Tibial nerve (tissue), 4 donors: ENCODE measurements at regions not wholly inside any gene's neighbourhood (a gene's known extent, or its start where the extent isn't known, plus 50 kb on each side); places are given as distances from the start of the nearest gene placed in this dataset.

Source experiments
- DNase-seq, 2 donors: peaks; one replicate each; pipeline ENCODE4 v3.0.0-alpha.2; 2019; ENCODE audit warnings: low spot score in 2 of 2
- H3K27ac ChIP-seq, 4 donors: fragments of 200-600 bp; sonication (generic) in 3 of 4; one replicate each; pipeline ENCODE4 v1.5.1; 2017 to 2019; ENCODE audit warnings: mild to moderate bottlenecking in 1 of 4
- H3K27me3 ChIP-seq, 2 donors: fragments of 200-600 bp; sonication (generic) in 1 of 2; one replicate each; pipeline versions ENCODE4 v1.5.1 to v1.6.0; 2017 to 2019
- H3K36me3 ChIP-seq, 3 donors: fragments of 200-600 bp; sonication (generic); one replicate each; pipeline ENCODE4 v1.5.1; 2018 to 2019
- H3K4me1 ChIP-seq, 4 donors: fragments of 200-600 bp; sonication (generic) in 3 of 4; one replicate each; pipeline ENCODE4 v1.5.1; 2017 to 2019
- H3K4me3 ChIP-seq, 4 donors: fragments of 200-600 bp; sonication (generic) in 3 of 4; one replicate each; pipeline ENCODE4 v1.5.1; 2017 to 2019; ENCODE audit warnings: mild to moderate bottlenecking in 1 of 4, moderate library complexity in 1 of 4
- H3K9me3 ChIP-seq, 4 donors: fragments of 200-600 bp; sonication (generic) in 3 of 4; one replicate each; pipeline ENCODE4 v1.5.1; 2017 to 2019
- EP300 ChIP-seq, 2 donors: sonication (generic); formaldehyde crosslinking; IDR thresholded peaks; one replicate each; pipeline ENCODE4 v1.6.1; 2017; ENCODE audit warnings: antibody characterized with exemption in 2 of 2, mild to moderate bottlenecking in 1 of 2
- POLR2A ChIP-seq, 2 donors: fragments of 450-650 bp; IDR thresholded peaks; one replicate each; pipeline ENCODE4 v1.6.1; 2017; ENCODE audit warnings: antibody characterized with exemption in 2 of 2, mild to moderate bottlenecking in 2 of 2, moderate library complexity in 2 of 2
- WGBS, 2 donors: methylation state at CpG; one replicate each; pipeline ENCODE4 v1.1.5; 2018; 5-methylcytosine and 5-hydroxymethylcytosine counted together
- TF ChIP-seq, protein P1 (sequence below), 5 experiments: fragments of 200-600 bp in 3 of 5; fragments of 450-650 bp in 2 of 5; sonication (generic) in 3 of 5; IDR thresholded peaks; one replicate each; pipeline ENCODE4 v1.5.1; 2016 to 2019; ENCODE audit warnings: antibody characterized with exemption in 5 of 5, mild to moderate bottlenecking in 3 of 5, moderate library complexity in 2 of 5

DNA sequence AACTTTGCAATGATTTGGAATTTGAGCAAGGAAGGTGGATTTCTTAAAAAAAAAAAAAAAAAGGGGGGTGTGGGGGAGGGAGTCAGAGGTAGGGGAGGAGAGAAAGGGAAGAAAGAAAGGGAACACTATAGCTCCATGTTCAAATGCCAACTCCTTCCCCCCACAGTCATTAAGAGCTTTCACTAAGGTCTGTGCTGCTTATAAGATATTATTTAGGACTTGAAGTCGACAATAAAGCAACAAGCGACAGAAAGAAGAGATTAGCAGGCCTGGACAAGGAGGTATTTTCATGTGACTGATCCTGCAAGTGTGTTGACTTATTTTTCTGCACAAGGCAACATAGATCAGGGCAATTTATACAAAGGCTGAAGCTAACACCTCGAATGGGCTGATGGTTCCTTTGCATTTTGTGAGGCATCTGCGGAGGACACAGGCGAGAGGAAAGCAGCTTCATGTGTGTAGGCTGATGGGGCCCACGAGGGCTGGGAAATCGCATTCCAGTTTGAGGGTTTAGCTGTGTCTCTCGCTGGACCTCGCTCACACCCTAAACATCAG lies 382.0 kb downstream of the SOX11 start:
- TF ChIP-seq, protein P1, sequence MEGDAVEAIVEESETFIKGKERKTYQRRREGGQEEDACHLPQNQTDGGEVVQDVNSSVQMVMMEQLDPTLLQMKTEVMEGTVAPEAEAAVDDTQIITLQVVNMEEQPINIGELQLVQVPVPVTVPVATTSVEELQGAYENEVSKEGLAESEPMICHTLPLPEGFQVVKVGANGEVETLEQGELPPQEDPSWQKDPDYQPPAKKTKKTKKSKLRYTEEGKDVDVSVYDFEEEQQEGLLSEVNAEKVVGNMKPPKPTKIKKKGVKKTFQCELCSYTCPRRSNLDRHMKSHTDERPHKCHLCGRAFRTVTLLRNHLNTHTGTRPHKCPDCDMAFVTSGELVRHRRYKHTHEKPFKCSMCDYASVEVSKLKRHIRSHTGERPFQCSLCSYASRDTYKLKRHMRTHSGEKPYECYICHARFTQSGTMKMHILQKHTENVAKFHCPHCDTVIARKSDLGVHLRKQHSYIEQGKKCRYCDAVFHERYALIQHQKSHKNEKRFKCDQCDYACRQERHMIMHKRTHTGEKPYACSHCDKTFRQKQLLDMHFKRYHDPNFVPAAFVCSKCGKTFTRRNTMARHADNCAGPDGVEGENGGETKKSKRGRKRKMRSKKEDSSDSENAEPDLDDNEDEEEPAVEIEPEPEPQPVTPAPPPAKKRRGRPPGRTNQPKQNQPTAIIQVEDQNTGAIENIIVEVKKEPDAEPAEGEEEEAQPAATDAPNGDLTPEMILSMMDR (IDR thresholded peaks at IDR 0.05): no peak
- TF ChIP-seq POLR2A (IDR thresholded peaks at IDR 0.05) (no peak), EP300 (IDR thresholded peaks at IDR 0.05) (no peak)
- no peaks in the 10 kb centered on the region for H3K36me3 ChIP-seq
- no peak for DNase-seq
- H3K4me3 ChIP-seq: no peak overlapping the region
- 65 to 71% methylated on average over 9 of the region's 9 CpGs for WGBS, 2 donors
- peaks cover 0 to 17% (median 0%) of the 10 kb centered on the region in 4 donors for H3K4me1 ChIP-seq
- H3K9me3 ChIP-seq: no peaks in the 10 kb centered on the region
- H3K27ac ChIP-seq: no peak overlapping the region
- no peaks in the 10 kb centered on the region for H3K27me3 ChIP-seq

DNA sequence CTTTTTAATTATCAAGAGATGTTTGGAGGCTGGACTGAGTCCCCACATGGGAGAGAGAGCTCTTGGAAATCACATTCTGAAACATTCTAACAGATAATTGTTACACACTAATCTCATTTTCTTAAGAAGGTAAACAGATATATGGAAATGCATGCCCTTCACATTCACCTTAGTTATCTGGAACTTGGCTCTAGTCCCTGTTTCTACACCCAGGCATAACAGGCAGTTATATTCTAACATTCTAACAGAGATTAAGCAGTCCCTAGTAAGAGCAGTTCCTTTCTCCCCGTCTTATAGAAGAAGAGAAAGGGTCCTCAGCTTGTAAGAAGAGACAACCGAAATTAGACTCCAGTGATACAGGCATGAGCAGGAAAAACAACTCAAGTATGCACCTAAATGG lies 385.4 kb downstream of the SOX11 start:
- DNase-seq: no peak
- Histone ChIP-seq H3K27me3 (no peaks in the 10 kb centered on the region), H3K27ac (no peak overlapping the region), H3K36me3 (no peaks in the 10 kb centered on the region), H3K4me3 (no peak overlapping the region), H3K4me1 (peaks cover 0 to 17% (median 0%) of the 10 kb centered on the region in 4 donors), H3K9me3 (no peaks in the 10 kb centered on the region)
- 71 to 81% methylated on average over 2 of the region's 2 CpGs for WGBS, 2 donors
- TF ChIP-seq, protein P1 (IDR thresholded peaks at IDR 0.05): no peak
- TF ChIP-seq POLR2A (IDR thresholded peaks at IDR 0.05): no peak
- TF ChIP-seq EP300 (IDR thresholded peaks at IDR 0.05): no peak

DNA sequence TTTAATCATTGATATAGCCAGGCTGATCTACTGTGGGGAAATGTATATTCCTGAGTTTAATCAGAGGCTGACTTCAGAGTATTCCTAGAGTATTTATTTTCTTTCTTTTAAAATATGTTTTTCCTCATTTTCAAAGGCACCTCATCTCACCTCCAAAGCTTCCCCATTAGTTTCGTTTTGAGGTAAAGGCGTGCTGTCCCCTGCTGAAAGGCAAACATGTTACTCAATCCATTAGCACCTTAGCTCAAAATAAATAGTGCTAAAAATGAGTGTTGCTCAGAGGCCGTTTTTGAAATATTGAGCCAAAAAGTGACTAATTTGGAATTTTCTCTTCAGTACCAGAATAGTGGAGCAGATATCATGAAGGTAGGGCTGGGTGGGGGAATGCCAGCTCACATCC lies 386.2 kb downstream of the SOX11 start:
- H3K27me3 ChIP-seq: no peaks in the 10 kb centered on the region
- no peaks in the 10 kb centered on the region for H3K9me3 ChIP-seq
- DNase-seq: no peak
- H3K36me3 ChIP-seq: no peaks in the 10 kb centered on the region
- TF ChIP-seq, protein P1 (IDR thresholded peaks at IDR 0.05): no peak
- TF ChIP-seq EP300 (IDR thresholded peaks at IDR 0.05) (no peak), POLR2A (IDR thresholded peaks at IDR 0.05) (no peak)
- no peak overlapping the region for H3K4me3 ChIP-seq
- 79 to 80% methylated on average over 3 of the region's 3 CpGs for WGBS, 2 donors
- no peak overlapping the region for H3K27ac ChIP-seq
- H3K4me1 ChIP-seq: peaks cover 0 to 11% (median 4%) of the 10 kb centered on the region in 4 donors

DNA sequence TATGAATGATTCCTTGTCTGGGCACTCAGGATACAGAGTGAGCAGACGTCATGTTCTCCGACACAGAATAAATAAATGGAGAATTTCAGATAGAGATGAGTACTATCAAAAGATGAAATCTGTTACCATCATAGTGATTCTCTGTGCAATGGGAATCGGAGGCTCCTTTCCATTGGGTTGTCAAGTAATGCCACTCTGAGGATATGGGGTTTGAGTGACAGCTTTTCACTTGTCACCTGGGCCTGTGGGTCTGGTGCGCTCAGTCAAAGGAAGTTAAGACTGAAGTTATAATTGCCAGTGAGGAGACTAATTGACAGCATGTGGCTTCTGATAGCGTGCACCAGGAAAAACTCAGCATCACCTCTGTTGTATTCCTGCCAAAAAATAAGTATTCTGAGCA lies 387.2 kb downstream of the SOX11 start:
- 84 to 86% methylated on average over 5 of the region's 5 CpGs for WGBS, 2 donors
- no peak for DNase-seq
- Histone ChIP-seq H3K4me3 (no peak overlapping the region), H3K4me1 (peaks cover 0 to 7% (median 2%) of the 10 kb centered on the region in 4 donors), H3K27me3 (no peaks in the 10 kb centered on the region), H3K27ac (no peak overlapping the region), H3K36me3 (no peaks in the 10 kb centered on the region), H3K9me3 (no peaks in the 10 kb centered on the region)
- TF ChIP-seq EP300 (IDR thresholded peaks at IDR 0.05) (no peak), POLR2A (IDR thresholded peaks at IDR 0.05) (no peak)
- TF ChIP-seq, protein P1 (IDR thresholded peaks at IDR 0.05): no peak

DNA sequence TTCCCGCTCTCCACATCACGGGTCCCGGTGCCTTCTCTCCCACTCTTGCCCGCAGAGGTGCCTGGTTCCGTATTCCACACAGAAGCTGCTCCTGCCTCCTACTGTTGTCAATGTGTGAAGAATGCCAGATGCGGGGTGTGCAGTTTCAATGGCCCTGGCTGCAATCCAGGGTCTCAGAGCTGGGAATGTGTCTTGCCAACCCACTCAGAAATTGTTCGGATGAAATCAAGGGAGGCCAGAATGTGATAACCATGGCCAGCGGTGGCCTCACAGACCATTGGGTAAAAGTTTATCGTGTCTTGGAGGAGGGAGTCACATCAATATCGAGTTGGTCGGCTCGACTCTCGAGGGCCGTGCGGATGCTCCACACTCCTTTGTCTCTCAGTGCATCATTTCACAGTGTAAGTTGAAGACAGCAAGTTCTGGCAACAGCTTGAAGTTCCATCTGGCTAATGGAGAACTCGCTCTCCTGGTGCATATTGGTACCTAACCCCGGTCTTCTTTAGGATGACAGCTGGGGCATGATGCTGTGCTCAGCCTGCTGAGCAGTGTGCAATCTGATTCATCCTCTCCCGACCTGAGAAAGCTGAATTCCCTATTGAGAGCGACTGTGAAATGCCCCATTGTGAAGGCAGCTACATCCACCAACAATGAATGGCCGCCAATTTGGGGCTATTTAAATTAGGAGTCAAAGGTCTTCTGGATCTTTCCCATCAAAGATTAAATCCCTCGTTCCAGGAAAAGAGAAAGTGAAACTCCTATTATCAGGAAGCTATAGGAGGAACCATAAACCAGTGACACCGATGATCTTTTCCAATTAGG lies 389.0 kb downstream of the SOX11 start:
- Histone ChIP-seq H3K36me3 (no peaks in the 10 kb centered on the region), H3K27ac (peak overlapping the region in 2 of 4 donors; percentile 31 to 50), H3K4me3 (peak overlapping the region in 2 of 4 donors; percentile 20 to 26), H3K27me3 (no peaks in the 10 kb centered on the region), H3K4me1 (peaks cover 0 to 7% (median 2%) of the 10 kb centered on the region in 4 donors), H3K9me3 (no peaks in the 10 kb centered on the region)
- no peak for TF ChIP-seq EP300 (IDR thresholded peaks at IDR 0.05)
- TF ChIP-seq, protein P1 (IDR thresholded peaks at IDR 0.05): no peak
- TF ChIP-seq POLR2A (IDR thresholded peaks at IDR 0.05): no peak
- 51 to 68% methylated on average over 22 of the region's 22 CpGs for WGBS, 2 donors
- no peak for DNase-seq
